ENCODE measurements at regions not wholly inside any gene's neighbourhood (a gene's known extent, or its start where the extent isn't known, plus 50 kb on each side); places are given as distances from the start of the nearest gene placed in this dataset.
A peak's percentile ranks its signal among the peaks of the same experiment; 100 is the strongest.

- peak; percentile 29 for DNase-seq (ENCODE audit: low spot score)
Measured at GRCh38 chr3:187973977-187974870, 179.7 kb upstream of the LPP start.

GRCh38 chr3:187974871-187975271, 179.1 kb upstream of the LPP start:
- peak; percentile 63 for DNase-seq (ENCODE audit: low spot score)

- no peak for DNase-seq (ENCODE audit: low spot score)
Measured at GRCh38 chr3:187975561-187976364, 178.2 kb upstream of the LPP start.

- DNase-seq (ENCODE audit: low spot score), result peak; percentile 32
Measured at GRCh38 chr3:187976365-187976900, 177.5 kb upstream of the LPP start.

- DNase-seq (ENCODE audit: low spot score), result no peak
Measured at GRCh38 chr3:187977659-187978058, 176.3 kb upstream of the LPP start.

GRCh38 chr3:187978433-187979011, 175.4 kb upstream of the LPP start:
- DNase-seq (ENCODE audit: low spot score), result peak; percentile 34

GRCh38 chr3:187979564-187979963, 174.4 kb upstream of the LPP start:
- peak; percentile 40 for DNase-seq (ENCODE audit: low spot score)

GRCh38 chr3:187980861-187981260, 173.1 kb upstream of the LPP start:
- no peak for DNase-seq (ENCODE audit: low spot score)

GRCh38 chr3:187982142-187982541, 171.8 kb upstream of the LPP start:
- no peak for DNase-seq (ENCODE audit: low spot score)

- no peak for DNase-seq (ENCODE audit: low spot score)
Measured at GRCh38 chr3:187983484-187984124, 170.4 kb upstream of the LPP start.

GRCh38 chr3:187985647-187986046, 168.3 kb upstream of the LPP start:
- no peak for DNase-seq (ENCODE audit: low spot score)

GRCh38 chr3:187986514-187986934, 167.4 kb upstream of the LPP start:
- DNase-seq (ENCODE audit: low spot score), result peak; percentile 68

GRCh38 chr3:187987187-187987586, 166.8 kb upstream of the LPP start:
- no peak for DNase-seq (ENCODE audit: low spot score)

GRCh38 chr3:187987924-187988323, 166.0 kb upstream of the LPP start:
- DNase-seq (ENCODE audit: low spot score), result peak; percentile 79

- no peak for DNase-seq (ENCODE audit: low spot score)
Measured at GRCh38 chr3:187989575-187990153, 164.3 kb upstream of the LPP start.

GRCh38 chr3:187992609-187993008, 161.3 kb upstream of the LPP start:
- DNase-seq (ENCODE audit: low spot score), result no peak

GRCh38 chr3:187994221-187995042, 159.5 kb upstream of the LPP start:
- peak; percentile 83 for DNase-seq (ENCODE audit: low spot score)

- no peak for DNase-seq (ENCODE audit: low spot score)
Measured at GRCh38 chr3:187995043-187995400, 158.9 kb upstream of the LPP start.

GRCh38 chr3:187995667-187996066, 158.3 kb upstream of the LPP start:
- DNase-seq (ENCODE audit: low spot score), result no peak

- no peak for DNase-seq (ENCODE audit: low spot score)
Measured at GRCh38 chr3:187996609-187997008, 157.3 kb upstream of the LPP start.

GRCh38 chr3:187997490-187997889, 156.5 kb upstream of the LPP start:
- DNase-seq (ENCODE audit: low spot score), result no peak
